Esophagus muscularis mucosa (tissue), 4 donors: ENCODE measurements at regions not wholly inside any gene's neighbourhood (a gene's known extent, or its start where the extent isn't known, plus 50 kb on each side); places are given as distances from the start of the nearest gene placed in this dataset.

ENCODE experiments used
- EP300 ChIP-seq: sonication (generic); formaldehyde crosslinking; IDR thresholded peaks from one replicate; pipeline ENCODE4 v1.6.1; 2017; ENCODE audit warnings: antibody characterized with exemption
- POLR2AphosphoS5 ChIP-seq, 2 donors: sonication (generic); formaldehyde crosslinking; IDR thresholded peaks; one replicate each; pipeline ENCODE4 v1.6.1; 2017; ENCODE audit warnings: antibody characterized with exemption in 2 of 2
- TF ChIP-seq, protein P1 (sequence below), 3 experiments: fragments of 200-600 bp in 2 of 3; fragments of 450-650 bp in 1 of 3; sonication (generic) in 2 of 3; IDR thresholded peaks; one replicate each; pipeline ENCODE4 v1.5.1; 2017 to 2019; ENCODE audit warnings: antibody characterized with exemption in 3 of 3, mild to moderate bottlenecking in 2 of 3, moderate library complexity in 1 of 3

DNA sequence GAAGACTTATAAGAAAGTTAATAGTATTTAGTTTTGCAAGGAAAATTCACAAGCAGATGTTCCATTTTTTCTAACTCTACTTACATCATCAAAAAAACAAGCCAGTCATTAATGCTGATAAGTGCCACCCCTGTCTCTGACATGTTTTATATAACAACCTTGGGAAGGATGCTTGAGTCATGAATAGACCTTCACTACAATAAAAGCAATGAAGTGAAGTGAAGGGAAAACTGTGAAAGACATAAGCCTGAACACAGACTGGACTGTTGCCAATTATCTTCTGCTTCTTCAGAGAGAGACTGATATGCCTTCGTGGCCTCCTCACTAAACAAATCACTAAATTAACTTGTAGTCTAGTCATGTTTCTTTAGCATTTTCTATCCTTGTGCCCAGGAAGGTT is 353.2 kb downstream of the PDHA2 start:
- TF ChIP-seq EP300 (no peak), POLR2AphosphoS5 (IDR thresholded peaks at IDR 0.05) (no peak)
- TF ChIP-seq, protein P1, sequence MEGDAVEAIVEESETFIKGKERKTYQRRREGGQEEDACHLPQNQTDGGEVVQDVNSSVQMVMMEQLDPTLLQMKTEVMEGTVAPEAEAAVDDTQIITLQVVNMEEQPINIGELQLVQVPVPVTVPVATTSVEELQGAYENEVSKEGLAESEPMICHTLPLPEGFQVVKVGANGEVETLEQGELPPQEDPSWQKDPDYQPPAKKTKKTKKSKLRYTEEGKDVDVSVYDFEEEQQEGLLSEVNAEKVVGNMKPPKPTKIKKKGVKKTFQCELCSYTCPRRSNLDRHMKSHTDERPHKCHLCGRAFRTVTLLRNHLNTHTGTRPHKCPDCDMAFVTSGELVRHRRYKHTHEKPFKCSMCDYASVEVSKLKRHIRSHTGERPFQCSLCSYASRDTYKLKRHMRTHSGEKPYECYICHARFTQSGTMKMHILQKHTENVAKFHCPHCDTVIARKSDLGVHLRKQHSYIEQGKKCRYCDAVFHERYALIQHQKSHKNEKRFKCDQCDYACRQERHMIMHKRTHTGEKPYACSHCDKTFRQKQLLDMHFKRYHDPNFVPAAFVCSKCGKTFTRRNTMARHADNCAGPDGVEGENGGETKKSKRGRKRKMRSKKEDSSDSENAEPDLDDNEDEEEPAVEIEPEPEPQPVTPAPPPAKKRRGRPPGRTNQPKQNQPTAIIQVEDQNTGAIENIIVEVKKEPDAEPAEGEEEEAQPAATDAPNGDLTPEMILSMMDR (IDR thresholded peaks at IDR 0.05): no peak
